ENCODE measurements at regions not wholly inside any gene's neighbourhood (a gene's known extent, or its start where the extent isn't known, plus 50 kb on each side); places are given as distances from the start of the nearest gene placed in this dataset.

DNA sequence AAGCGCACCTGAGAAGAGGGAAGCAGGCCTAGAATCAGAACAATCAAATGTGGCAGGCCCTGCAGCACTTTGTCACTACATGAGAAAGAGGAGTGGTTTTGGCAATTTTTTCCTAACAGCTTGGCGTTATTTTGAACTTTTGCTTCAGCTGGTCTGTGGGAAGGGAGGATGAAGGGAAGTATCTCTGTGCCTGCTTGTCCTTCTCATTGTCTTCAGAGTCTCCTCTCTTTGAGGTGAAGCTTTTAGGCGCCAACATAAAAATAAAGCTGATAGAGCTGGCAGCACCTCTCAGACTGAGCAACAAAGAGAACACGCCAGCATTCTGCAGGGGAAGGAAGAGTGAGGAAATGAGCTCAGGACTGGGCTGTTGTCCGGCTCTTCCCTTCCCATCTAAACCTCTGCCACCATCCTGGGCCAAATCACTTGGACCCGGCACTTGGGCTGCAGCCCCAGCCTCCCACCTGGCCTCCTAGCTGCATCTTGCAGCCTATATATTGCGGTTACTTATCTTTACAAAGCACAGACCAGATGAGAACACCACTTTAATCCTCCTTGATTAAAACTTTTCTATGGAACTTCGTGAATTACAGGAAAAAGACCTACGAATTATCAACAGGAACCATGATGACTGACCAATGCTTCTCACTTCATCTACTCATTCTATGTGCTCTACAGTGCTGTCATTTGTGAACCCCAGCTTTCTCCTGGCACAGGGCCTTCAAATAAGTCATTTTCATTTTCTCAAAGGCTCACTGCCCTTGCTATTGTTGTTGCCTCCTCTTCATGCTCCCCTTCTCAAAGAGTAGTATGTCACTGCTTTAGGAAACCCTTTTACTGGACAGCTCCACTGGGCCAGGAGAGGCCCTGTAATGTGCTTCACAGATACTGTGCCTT is 476.4 kb upstream of the HS3ST1 start:
- Histone ChIP-seq H3K4me3 (no peak overlapping the region), H3K27ac (peak overlapping the region; percentile 70), H3K9me3 (no peaks in the 10 kb centered on the region), H3K27me3 (ENCODE audit: low read depth) (no peaks in the 10 kb centered on the region), H3K4me1 (peaks cover 5% of the 10 kb centered on the region), H3K36me3 (no peaks in the 10 kb centered on the region)
- TF ChIP-seq, protein P1, sequence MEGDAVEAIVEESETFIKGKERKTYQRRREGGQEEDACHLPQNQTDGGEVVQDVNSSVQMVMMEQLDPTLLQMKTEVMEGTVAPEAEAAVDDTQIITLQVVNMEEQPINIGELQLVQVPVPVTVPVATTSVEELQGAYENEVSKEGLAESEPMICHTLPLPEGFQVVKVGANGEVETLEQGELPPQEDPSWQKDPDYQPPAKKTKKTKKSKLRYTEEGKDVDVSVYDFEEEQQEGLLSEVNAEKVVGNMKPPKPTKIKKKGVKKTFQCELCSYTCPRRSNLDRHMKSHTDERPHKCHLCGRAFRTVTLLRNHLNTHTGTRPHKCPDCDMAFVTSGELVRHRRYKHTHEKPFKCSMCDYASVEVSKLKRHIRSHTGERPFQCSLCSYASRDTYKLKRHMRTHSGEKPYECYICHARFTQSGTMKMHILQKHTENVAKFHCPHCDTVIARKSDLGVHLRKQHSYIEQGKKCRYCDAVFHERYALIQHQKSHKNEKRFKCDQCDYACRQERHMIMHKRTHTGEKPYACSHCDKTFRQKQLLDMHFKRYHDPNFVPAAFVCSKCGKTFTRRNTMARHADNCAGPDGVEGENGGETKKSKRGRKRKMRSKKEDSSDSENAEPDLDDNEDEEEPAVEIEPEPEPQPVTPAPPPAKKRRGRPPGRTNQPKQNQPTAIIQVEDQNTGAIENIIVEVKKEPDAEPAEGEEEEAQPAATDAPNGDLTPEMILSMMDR (IDR thresholded peaks at IDR 0.05): no peak
- ATAC-seq: peak in 1 of 2 donors; percentile 52
- intact Hi-C loops (cut with DNase I): no loop called here
- DNase-seq: no peak

DNA sequence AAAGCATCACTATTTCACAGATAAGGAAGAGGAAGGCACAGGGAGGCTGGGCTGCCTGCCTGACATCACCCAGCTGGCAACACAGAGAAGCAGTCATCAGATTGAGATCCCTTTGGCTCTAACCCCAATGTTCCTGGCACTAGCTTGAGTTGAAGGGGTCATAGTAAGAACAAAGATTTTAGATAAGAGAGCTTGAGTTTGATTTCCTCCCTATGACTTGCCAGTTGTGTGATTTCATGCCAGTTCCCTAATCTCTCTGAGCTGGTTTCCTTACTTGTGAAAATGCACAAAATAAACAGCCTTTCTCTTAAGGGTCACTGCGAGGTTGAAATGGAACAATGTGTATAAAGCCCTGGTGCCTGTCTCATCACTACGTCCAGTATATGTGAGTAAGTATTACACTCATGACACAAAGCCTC is 475.4 kb upstream of the HS3ST1 start:
- DNase-seq: peak; percentile 50

DNA sequence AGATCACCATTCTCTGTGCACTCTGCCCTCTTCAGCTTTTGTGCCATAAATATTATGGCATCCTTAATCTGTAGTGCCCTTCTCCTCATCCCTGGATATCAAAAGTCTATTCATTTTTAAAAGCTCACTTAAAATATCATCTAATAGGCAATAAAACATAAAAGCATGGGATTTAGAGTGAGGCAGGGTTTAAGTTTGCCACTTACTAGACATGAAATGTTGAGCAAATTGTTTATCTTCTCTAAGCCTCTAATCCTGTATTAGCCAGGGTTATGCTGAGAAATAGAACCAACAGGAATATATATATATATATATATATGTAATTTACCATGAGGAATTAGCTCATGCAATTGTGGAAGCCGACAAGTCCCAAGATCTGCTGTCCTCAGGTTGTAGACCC is 472.4 kb upstream of the HS3ST1 start:
- TF ChIP-seq, protein P1 (IDR thresholded peaks at IDR 0.05): no peak
- no peaks in the 10 kb centered on the region for H3K9me3 ChIP-seq
- ATAC-seq: no peak
- no peaks in the 10 kb centered on the region for H3K36me3 ChIP-seq
- no peak overlapping the region for H3K27ac ChIP-seq
- DNase-seq: no peak
- peaks cover 5% of the 10 kb centered on the region for H3K4me1 ChIP-seq
- intact Hi-C loops (cut with DNase I): no loop called here
- H3K27me3 ChIP-seq (ENCODE audit: low read depth): no peaks in the 10 kb centered on the region
- no peak overlapping the region for H3K4me3 ChIP-seq

More for the DNA sequence above, 475.4 kb upstream of the HS3ST1 start:
- TF ChIP-seq, protein P1 (IDR thresholded peaks at IDR 0.05): no peak
- Histone ChIP-seq H3K9me3 (no peaks in the 10 kb centered on the region), H3K4me1 (peaks cover 5% of the 10 kb centered on the region), H3K27ac (peak overlapping the region; percentile 70), H3K4me3 (no peak overlapping the region), H3K27me3 (ENCODE audit: low read depth) (no peaks in the 10 kb centered on the region), H3K36me3 (no peaks in the 10 kb centered on the region)
- intact Hi-C loops (cut with DNase I): no loop called here
- ATAC-seq: peak; percentile 81 to 84

DNA sequence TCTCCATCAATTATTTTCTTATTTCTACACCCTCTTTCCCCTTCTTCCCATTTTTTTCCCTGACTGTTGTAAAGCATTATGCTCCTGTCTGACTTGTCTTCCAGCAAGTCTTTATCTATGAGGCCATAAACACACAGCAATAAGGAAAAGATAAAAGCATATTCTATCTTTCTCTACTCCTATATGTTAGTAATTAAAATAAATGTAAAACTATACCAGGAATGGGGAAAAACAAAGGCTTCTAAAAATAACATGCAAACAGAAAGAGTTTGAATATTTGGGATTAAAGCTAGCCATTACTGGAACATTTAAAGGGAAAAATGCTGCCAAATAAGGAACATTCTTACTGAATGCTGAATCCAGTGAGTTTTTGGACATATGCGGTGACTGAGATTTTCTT is 471.7 kb upstream of the HS3ST1 start:
- DNase-seq: no peak
- Histone ChIP-seq H3K9me3 (no peaks in the 10 kb centered on the region), H3K36me3 (no peaks in the 10 kb centered on the region), H3K27ac (no peak overlapping the region), H3K4me3 (no peak overlapping the region), H3K4me1 (peaks cover 5% of the 10 kb centered on the region), H3K27me3 (ENCODE audit: low read depth) (no peaks in the 10 kb centered on the region)
- intact Hi-C loops (cut with DNase I): no loop called here
- TF ChIP-seq, protein P1 (IDR thresholded peaks at IDR 0.05): no peak
- ATAC-seq: no peak

DNA sequence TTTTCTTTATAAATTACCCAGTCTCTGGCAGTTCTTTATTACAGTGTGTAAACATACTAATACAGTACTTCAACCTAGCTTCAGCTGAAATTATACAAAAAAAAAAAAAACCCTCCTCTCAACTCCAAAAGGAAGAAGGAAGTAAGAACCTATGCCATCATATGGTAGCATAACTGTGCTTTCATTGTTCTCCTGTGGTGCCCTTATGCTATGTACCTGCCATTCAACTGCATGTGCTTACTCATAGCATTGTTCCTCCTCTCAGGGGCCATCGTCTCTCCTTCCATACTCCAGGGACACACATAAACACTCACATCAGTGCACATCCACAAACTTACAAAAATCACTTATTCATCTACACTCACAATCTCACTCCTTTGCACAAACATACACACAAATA is 470.1 kb upstream of the HS3ST1 start:
- no peak for ATAC-seq
- Histone ChIP-seq H3K27me3 (ENCODE audit: low read depth) (no peaks in the 10 kb centered on the region), H3K4me3 (no peak overlapping the region)

More for the DNA sequence above, 470.1 kb upstream of the HS3ST1 start:
- Histone ChIP-seq H3K27ac (no peak overlapping the region), H3K36me3 (no peaks in the 10 kb centered on the region), H3K9me3 (no peaks in the 10 kb centered on the region), H3K4me1 (peaks cover 3% of the 10 kb centered on the region)
- DNase-seq: no peak
- TF ChIP-seq, protein P1 (IDR thresholded peaks at IDR 0.05): no peak
- intact Hi-C loops (cut with DNase I): no loop called here

Data from lower lobe of right lung (tissue), 2 donors.